ENCODE measurements at regions not wholly inside any gene's neighbourhood (a gene's known extent, or its start where the extent isn't known, plus 50 kb on each side); places are given as distances from the start of the nearest gene placed in this dataset.

GRCh38 chr3:186413615-186414415, 51.8 kb upstream of the DGKG start:
- H3K9ac ChIP-seq (ENCODE audit: insufficient read depth in 1 of 2, low read depth in 2 of 2, low read length in 2 of 2): no peak overlapping the region
- BruUV-seq (replicated peaks): no TSS peak
- H3K79me2 ChIP-seq (ENCODE audit: control insufficient read depth, insufficient read depth, low read length): no peaks in the 10 kb centered on the region
- H3K4me1 ChIP-seq (replicated peaks in 1 of 2; ENCODE audit: control insufficient read depth in 2 of 2, insufficient read depth in 2 of 2, low read length in 2 of 2): no peaks in the 10 kb centered on the region; a peak in 1 of 5 replicates
- DNase-seq (ENCODE audit: extremely low read depth in 1 of 4, low spot score in 3 of 4) (no peak), FAIRE-seq (no peak), ATAC-seq (no peak; the same call in 2 of the 3 replicates)
- H4K20me1 ChIP-seq (replicated peaks; ENCODE audit: control insufficient read depth, insufficient read depth, low read length): no peaks in the 10 kb centered on the region
- CTCF ChIA-PET (ENCODE audit: low intra/inter-chr PET ratio): no interaction called here
- peaks cover 2% of the 10 kb centered on the region for H3K9me1 ChIP-seq (ENCODE audit: control insufficient read depth, insufficient read depth, low read length)
- 6% methylated on average over 19 of the region's 22 CpGs for WGBS (ENCODE audit: insufficient coverage, low coverage, missing lambda C conversion rate)
- H3K36me3 ChIP-seq (ENCODE audit: control insufficient read depth, insufficient read depth, low read length): no peaks in the 10 kb centered on the region
- H3K4me3 ChIP-seq: no peak overlapping the region
- peaks cover 14 to 61% of the 10 kb centered on the region in 2 experiments; a peak in 4 of 5 replicates for H3K27me3 ChIP-seq (ENCODE audit: control insufficient read depth in 2 of 2, insufficient read depth in 2 of 2, low read length in 2 of 2)
- in situ Hi-C loops (cut with MboI) (no loop called here), intact Hi-C loops (cut with micrococcal nuclease) (no loop called here)
- TF ChIP-seq MEF2D (tag; conservative IDR thresholded peaks at IDR 0.05; ENCODE audit: low read depth) (0 out of 2 replicates have a peak, but pooled peaks have one; percentile 31), NFIC (IDR thresholded peaks at IDR 0.05) (no peak)
- no peak overlapping the region for H3K27ac ChIP-seq (ENCODE audit: extremely low read depth, low read depth, low read length)
- H2AFZ ChIP-seq (ENCODE audit: low read depth, low read length): no peak overlapping the region
- POLR2A ChIA-PET: interaction anchor here (1.2 kb wide), 1 partner anchor 9 kb away, joined by 3 read pairs; no protein-coding TSS in a partner anchor
- no peaks in the 10 kb centered on the region for H3K9me3 ChIP-seq (replicated peaks; ENCODE audit: control insufficient read depth, insufficient read depth, low read depth, low read length)
- H3K4me2 ChIP-seq (ENCODE audit: insufficient read depth, low read length): peak overlapping the region; percentile 27; the same call in 1 of the 2 replicates

GRCh38 chr3:186411994-186412393, 50.0 kb upstream of the DGKG start:
- Histone ChIP-seq H3K79me2 (ENCODE audit: control insufficient read depth, insufficient read depth, low read length) (no peaks in the 10 kb centered on the region), H4K20me1 (replicated peaks; ENCODE audit: control insufficient read depth, insufficient read depth, low read length) (no peaks in the 10 kb centered on the region), H3K36me3 (ENCODE audit: control insufficient read depth, insufficient read depth, low read length) (no peaks in the 10 kb centered on the region), H3K4me3 (no peak overlapping the region), H3K9me3 (replicated peaks; ENCODE audit: control insufficient read depth, insufficient read depth, low read depth, low read length) (no peaks in the 10 kb centered on the region), H3K27me3 (ENCODE audit: control insufficient read depth in 2 of 2, insufficient read depth in 2 of 2, low read length in 2 of 2) (peaks cover 24 to 67% of the 10 kb centered on the region in 2 experiments), H2AFZ (ENCODE audit: low read depth, low read length) (no peak overlapping the region), H3K9me1 (ENCODE audit: control insufficient read depth, insufficient read depth, low read length) (peaks cover 2% of the 10 kb centered on the region), H3K27ac (ENCODE audit: extremely low read depth, low read depth, low read length) (no peak overlapping the region), H3K4me1 (replicated peaks in 1 of 2; ENCODE audit: control insufficient read depth in 2 of 2, insufficient read depth in 2 of 2, low read length in 2 of 2) (no peaks in the 10 kb centered on the region), H3K4me2 (ENCODE audit: insufficient read depth, low read length) (no peak overlapping the region), H3K9ac (ENCODE audit: insufficient read depth in 1 of 2, low read depth in 2 of 2, low read length in 2 of 2) (no peak overlapping the region)
- intact Hi-C loops (cut with micrococcal nuclease): no loop called here
- WGBS (ENCODE audit: insufficient coverage, low coverage, missing lambda C conversion rate): 0% methylated on average over 3 of the region's 3 CpGs
- BruUV-seq (replicated peaks): no TSS peak
- TF ChIP-seq NFE2L1 (tag; IDR thresholded peaks at IDR 0.05; ENCODE audit: borderline replicate concordance, low read depth) (no peak), CCAR2 (IDR thresholded peaks at IDR 0.05; ENCODE audit: low read depth, low read length) (no peak)
- DNase-seq (ENCODE audit: extremely low read depth in 1 of 4, low spot score in 3 of 4): no peak
- CTCF ChIA-PET (ENCODE audit: low intra/inter-chr PET ratio): no interaction called here
- ATAC-seq: no peak
- POLR2A ChIA-PET: interaction anchor here (0.6 kb wide), 1 partner anchor 474 kb away, joined by 3 read pairs; the partner anchor contains the start of gene TRA2B
- in situ Hi-C loops (cut with MboI): no loop called here
- no peak for FAIRE-seq

All from K562 (cell line).